Activated T-cell treated with anti-CD3 and anti-CD28 coated beads for 48 hours (primary cell): ENCODE measurements at regions not wholly inside any gene's neighbourhood (a gene's known extent, or its start where the extent isn't known, plus 50 kb on each side); places are given as distances from the start of the nearest gene placed in this dataset.
A peak's percentile ranks its signal among the peaks of the same experiment; 100 is the strongest.

Experiments
- DNase-seq: peaks from one replicate; pipeline ENCODE4 v3.0.0-alpha.2; 2020; ENCODE audit warnings: low read depth

DNA sequence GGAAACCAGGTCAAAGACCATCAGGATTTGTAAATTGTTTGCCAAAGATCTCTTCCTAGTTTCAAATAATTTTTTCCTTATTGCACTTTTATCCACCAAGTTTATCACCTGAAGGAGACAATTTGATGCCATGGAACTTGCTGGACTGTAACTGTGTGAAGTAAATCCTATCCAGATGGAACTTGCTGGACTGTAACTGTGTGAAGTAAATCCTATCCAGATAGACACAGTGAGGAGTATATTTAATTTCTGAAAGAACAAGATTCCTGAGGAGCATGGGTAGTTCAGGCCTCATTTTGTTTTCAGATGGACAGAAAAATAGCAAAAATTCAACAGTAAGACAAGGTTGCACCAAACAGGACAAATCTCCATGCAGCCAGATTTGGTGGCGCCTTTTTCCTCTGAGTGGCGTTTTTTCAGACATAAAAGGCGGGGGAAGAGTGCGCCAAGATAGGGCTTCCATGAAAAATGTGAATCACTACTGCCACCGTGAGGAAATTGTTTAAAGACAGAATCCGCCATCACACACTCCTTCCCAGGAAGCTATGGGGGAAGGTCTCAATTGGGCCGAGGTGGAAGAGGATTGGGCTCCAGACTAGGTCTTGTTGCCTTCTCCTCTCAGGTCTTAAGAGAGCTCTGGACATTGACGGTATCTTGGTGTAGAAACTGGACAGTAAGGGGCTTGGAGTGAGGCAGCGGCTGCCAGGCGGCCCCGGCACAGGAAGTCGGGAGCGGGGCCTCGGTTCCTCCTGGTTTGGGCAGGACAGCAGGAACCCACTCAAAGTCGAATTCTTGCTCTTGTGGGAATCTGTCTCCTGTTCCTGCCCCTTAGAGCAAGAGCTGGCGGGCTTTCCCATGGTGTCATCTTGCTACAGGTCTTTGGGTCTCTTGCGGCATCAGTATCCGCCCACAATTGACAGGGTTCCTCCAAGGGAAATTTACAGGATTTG lies 234.7 kb downstream of the OR13H1 start:
- DNase-seq = no peak

- no peak for DNase-seq
Measured at GRCh38 chrX:131779306-131779705, 235.4 kb downstream of the OR13H1 start.

GRCh38 chrX:131779741-131780140 lies 235.9 kb downstream of the OR13H1 start:
- DNase-seq = no peak

- no peak for DNase-seq
Measured at GRCh38 chrX:131782646-131783045, 238.8 kb downstream of the OR13H1 start.

- no peak for DNase-seq
Measured at GRCh38 chrX:131783555-131784308, 239.4 kb upstream of the STK26 start.

DNA sequence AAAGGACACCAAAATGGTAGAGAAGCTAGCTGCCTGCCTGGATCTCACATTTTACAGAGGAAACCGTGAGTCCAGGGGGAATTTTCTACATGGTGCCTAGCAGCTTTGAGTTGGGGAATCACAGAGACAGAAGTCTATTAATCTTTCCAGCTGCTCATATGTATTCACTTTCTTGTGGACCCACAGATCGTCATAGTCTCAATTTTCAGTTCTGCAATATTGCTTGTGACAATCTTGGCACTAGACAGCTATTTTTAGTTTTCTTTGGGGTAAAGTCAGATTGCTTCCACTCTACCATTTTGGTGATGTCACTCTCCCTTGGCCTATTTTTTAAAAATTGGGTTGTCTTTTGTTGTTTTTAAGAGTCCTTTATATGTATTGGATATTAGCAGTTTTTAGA lies 233.4 kb upstream of the STK26 start:
- no peak for DNase-seq

GRCh38 chrX:131791608-131792355 lies 231.3 kb upstream of the STK26 start:
- DNase-seq = no peak

GRCh38 chrX:131792356-131792749 lies 230.7 kb upstream of the STK26 start:
- no peak for DNase-seq

DNA sequence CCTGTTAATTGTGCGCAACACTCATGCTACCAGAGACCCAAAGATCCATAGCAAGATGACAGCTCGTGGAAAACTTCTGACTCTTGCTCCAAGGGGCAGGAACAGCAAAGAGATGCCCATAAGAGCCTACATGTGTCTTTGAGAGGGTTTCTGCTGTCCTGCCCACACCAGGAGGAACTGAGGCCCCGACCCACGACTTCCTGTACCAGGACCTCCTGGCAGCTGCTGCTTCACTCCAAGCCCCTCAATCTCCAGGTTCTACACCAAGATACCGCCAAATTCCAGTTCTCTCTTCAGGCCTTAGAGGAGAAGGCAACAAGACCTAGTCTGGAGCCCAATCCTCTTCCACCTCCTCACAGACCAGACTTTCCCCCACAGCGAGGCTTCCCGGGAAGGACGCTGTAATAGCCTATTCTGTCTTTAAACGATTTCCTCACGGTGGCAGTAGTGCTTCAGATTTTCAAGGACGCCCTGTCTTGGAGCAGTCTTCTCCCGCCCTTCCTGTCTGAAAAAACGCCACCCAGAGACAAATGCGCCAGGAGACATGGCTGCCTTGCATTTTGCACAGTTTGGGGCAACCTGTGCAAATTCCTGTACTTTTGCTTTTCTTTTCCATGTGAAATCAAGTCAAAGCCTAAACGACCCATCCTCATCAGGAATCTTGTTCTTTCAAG lies 230.2 kb upstream of the STK26 start:
- DNase-seq = no peak

DNA sequence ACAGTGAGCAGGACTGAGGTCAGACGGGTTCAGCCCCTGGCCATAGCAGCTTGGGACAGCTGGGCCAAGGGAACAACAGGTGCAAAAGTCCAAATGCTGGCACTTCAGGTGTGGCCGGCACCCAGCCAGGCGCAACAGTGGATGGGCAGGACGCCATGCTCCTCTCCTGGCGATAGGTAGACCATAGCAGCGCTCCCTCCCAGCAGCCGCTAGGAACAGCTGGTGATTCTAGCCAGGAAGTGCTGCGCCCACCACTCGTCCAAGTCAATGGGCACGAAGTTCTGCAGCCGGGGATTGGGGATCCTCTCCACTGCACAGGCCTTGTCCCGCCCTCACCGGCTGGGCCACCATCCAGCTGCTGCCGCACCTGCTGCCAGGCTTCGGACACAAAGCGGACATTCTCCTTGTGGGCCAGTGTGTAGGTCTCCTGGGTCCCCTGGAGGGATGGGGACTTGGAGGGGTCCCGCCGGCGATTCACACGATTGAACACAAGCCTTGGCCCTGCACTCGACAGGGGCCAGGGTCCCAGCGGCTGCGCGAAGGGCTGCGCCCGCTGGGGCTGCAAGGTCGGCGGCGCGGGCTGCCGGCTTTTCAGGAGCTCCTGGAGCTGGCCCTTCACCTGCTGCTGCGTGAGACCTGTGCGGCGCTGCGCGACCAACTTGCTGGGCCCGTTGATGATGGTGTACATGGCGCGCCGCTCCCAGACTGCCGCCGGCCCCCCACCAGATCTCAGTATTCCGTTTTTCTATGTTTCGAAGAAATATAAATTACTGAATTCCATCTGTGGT lies 227.5 kb upstream of the STK26 start:
- DNase-seq = no peak

GRCh38 chrX:131801066-131801465 lies 222.0 kb upstream of the STK26 start:
- no peak for DNase-seq

GRCh38 chrX:131801911-131802310 lies 221.2 kb upstream of the STK26 start:
- no peak for DNase-seq

GRCh38 chrX:131802836-131803626 lies 220.1 kb upstream of the STK26 start:
- DNase-seq = no peak

- peak; percentile 35 for DNase-seq
Measured at GRCh38 chrX:131812847-131813825, 210.0 kb upstream of the STK26 start.

DNA sequence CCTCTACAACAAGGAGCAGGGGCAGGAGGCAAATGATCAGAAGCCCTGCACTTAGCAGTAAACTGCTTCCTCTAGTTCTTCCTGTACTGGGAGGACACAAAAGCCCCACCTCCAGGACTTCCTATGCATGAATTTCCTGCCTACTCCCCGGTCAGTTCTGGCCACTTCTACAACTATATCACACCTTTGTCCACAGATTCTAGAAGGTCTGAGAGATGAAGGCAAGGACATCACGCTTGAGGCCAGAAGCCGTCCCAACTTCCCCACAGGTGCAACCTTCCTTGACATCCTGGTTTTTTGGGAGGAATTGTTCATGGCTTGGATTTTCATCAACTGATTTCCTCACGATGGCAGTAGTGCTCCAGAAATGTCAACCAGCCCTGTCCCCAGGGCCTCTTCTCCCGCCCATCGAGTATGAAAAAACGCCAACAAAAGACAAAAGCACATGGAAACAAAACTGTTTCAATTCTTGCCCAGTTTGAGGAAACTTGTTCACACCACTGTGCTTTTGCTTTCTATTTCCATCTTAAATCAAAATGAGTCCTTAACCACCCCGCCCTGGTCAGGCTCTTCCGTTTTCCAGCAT lies 206.5 kb upstream of the STK26 start:
- DNase-seq = peak; percentile 27

DNA sequence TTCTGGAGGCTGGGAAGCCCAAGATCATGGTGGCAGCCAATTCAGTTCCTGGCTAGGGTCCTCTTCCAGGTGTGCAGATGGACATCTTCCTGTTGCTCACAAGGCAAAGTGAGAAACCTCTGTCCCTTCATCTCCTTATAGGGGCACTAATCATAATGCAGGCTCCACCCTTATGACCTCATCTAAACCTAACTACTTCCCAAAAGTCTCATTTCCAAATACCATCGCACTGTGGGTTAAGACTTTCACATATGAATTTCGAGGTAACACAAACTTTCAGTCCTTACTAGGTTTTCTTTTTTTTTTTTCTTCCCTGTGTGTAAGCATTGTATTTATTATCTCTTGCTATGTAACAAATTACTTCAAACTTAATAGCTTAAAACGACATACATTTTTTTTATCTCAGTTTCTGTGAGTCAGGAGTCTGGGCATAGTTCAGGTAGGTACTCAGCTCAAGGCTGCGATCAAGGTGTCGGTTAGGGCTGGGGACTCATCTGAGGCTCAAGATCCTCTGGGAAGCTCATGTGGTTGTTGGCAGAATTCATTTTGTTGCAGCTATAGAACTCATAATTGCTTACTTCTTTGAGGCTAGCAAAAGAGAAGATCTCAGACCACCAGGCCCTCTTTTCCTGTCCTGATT lies 204.7 kb upstream of the STK26 start:
- DNase-seq = no peak

- no peak for DNase-seq
Measured at GRCh38 chrX:131821945-131822622, 201.0 kb upstream of the STK26 start.

- no peak for DNase-seq
Measured at GRCh38 chrX:131826572-131826971, 196.5 kb upstream of the STK26 start.
